Epithelial cell of esophagus (primary cell): ENCODE measurements at regions not wholly inside any gene's neighbourhood (a gene's known extent, or its start where the extent isn't known, plus 50 kb on each side); places are given as distances from the start of the nearest gene placed in this dataset.

Source experiments
- DNase-seq: peaks from one replicate; pipeline ENCODE4 v3.0.0; 2010; ENCODE audit warnings: low read depth
- H3K4me3 ChIP-seq: 2 replicates; pipeline ENCODE4 v1.5.1; 2011; ENCODE audit warnings: mild to moderate bottlenecking, low read length, control low read depth
- CTCF ChIP-seq: IDR thresholded peaks from 2 replicates; pipeline ENCODE4 v1.5.1; 2011; ENCODE audit warnings: low read depth, mild to moderate bottlenecking, low read length, control low read depth, inconsistent platforms; ENCODE audit not compliant: insufficient read depth; ENCODE audit errors: missing control alignments

DNA sequence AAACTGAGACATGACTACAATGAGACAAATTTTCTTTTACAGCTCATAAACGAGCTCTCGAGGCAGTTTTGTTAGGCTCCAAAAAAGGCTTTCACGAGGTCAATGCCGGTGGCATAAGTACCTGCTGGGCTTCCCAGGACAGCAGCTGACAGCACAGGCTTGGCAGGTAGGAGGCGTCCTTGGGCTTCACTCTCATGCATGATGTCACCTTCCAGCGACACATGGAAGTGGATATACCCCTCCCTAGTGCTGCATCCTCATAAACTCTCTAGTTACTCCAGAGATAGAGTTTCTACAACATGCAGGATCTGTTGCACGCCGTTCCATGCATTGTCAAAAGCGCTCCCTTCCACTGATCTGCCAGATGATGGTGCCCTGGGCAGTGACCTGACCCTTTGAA is 112.5 kb upstream of the PAXBP1 start:
- no peak overlapping the region for H3K4me3 ChIP-seq
- DNase-seq = no peak
- TF ChIP-seq CTCF = no peak

- no peak overlapping the region for H3K4me3 ChIP-seq
- no peak for TF ChIP-seq CTCF
Observed at GRCh38 chr21:32886339-32886738, 114.8 kb upstream of the PAXBP1 start.

GRCh38 chr21:32887026-32887425 is 115.5 kb upstream of the PAXBP1 start:
- DNase-seq = no peak
- TF ChIP-seq CTCF = no peak
- H3K4me3 ChIP-seq = no peak overlapping the region

More at GRCh38 chr21:32886339-32886738, 114.8 kb upstream of the PAXBP1 start:
- DNase-seq = no peak

- no peak for DNase-seq
- H3K4me3 ChIP-seq = no peak overlapping the region
- no peak for TF ChIP-seq CTCF
Observed at GRCh38 chr21:32888971-32889370, 117.4 kb upstream of the PAXBP1 start.

DNA sequence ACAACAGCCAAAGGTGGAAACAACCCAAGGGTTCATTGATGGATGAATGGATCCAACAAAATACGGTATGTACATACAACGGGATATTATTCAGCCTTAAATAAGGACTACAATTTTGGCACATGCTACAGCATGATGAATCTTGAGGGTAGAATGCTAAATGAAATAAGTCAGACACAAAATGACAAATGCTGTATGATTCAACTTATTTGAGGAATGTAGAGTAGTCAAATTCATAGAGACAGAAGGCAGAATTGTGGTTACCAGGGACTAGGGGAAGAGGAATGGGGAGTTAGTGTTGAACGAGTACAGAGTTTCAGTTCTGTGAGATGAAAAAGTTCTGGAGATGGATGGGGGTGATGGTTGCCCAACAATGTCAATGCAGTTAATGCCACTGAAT is 118.0 kb upstream of the PAXBP1 start:
- no peak for DNase-seq
- TF ChIP-seq CTCF = no peak
- H3K4me3 ChIP-seq = no peak overlapping the region

DNA sequence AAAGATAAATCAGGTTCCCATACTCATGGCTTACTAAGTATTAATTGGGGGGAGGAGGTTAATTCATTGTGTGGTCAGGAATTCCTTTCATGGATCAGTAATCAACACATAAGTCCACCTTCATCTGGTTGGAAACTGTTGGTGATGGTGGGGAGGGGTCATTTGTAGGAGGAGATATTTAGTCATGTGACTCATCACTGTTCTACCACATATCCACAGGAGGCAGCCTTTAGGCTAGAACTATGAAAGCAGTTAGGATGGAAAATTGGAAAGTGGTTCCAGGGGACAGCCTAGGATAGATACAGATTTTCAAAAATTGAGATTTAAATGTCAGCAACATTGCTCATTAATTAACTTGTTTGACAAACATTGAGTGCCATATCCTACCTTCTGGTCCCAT is 122.8 kb upstream of the PAXBP1 start:
- no peak for DNase-seq
- H3K4me3 ChIP-seq = no peak overlapping the region
- TF ChIP-seq CTCF = no peak

- no peak overlapping the region for H3K4me3 ChIP-seq
- no peak for DNase-seq
- TF ChIP-seq CTCF = no peak
Observed at GRCh38 chr21:32900814-32901213, 124.9 kb upstream of the OLIG2 start.
